ENCODE measurements at regions not wholly inside any gene's neighbourhood (a gene's known extent, or its start where the extent isn't known, plus 50 kb on each side); places are given as distances from the start of the nearest gene placed in this dataset.

DNA sequence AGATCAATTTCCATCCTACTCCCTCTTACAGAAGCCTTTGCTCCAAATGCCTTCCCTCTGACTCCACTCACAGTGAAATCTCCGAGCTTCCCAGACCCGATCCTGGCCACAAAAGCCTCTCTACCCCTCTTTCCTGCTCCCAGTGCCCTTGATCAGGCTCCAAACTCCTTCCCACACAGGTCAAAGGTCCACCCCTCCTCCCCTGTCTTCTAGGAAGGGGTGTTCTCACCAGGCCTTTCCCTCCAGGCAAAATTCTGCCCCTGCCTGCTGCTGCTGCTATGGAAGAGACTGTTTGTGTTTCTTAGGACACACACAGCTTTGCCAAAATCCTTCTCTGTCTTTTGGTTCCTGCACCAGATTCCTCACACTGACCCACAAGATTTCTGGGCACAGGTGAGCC, 85.8 kb upstream of the ALDH1A1 start:
- H3K27ac ChIP-seq (ENCODE audit: control insufficient read depth, insufficient read depth, low read length): no peak overlapping the region
- no peak for DNase-seq (ENCODE audit: low read depth, low spot score)
- H3K9me3 ChIP-seq (ENCODE audit: control insufficient read depth, low read depth, low read length): no peaks in the 10 kb centered on the region
- no peak overlapping the region for H3K4me2 ChIP-seq (ENCODE audit: control insufficient read depth, extremely low read depth, insufficient read depth, low read depth, low read length)
- FAIRE-seq: no peak
- TF ChIP-seq EZH2 (IDR thresholded peaks at IDR 0.05; ENCODE audit: low read length): no peak
- TF ChIP-seq, protein P1, sequence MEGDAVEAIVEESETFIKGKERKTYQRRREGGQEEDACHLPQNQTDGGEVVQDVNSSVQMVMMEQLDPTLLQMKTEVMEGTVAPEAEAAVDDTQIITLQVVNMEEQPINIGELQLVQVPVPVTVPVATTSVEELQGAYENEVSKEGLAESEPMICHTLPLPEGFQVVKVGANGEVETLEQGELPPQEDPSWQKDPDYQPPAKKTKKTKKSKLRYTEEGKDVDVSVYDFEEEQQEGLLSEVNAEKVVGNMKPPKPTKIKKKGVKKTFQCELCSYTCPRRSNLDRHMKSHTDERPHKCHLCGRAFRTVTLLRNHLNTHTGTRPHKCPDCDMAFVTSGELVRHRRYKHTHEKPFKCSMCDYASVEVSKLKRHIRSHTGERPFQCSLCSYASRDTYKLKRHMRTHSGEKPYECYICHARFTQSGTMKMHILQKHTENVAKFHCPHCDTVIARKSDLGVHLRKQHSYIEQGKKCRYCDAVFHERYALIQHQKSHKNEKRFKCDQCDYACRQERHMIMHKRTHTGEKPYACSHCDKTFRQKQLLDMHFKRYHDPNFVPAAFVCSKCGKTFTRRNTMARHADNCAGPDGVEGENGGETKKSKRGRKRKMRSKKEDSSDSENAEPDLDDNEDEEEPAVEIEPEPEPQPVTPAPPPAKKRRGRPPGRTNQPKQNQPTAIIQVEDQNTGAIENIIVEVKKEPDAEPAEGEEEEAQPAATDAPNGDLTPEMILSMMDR (optimal IDR thresholded peaks at IDR 0.05 in 1 of 3, IDR thresholded peaks at IDR 0.05 in 1 of 3, conservative IDR thresholded peaks at IDR 0.05 in 1 of 3; ENCODE audit: extremely low read depth in 1 of 3, insufficient read depth in 2 of 3, low read length in 3 of 3): no peak
- no peak overlapping the region for H3K4me3 ChIP-seq (ENCODE audit: control insufficient read depth in 2 of 3, extremely low read depth in 1 of 3, insufficient read depth in 2 of 3, low read depth in 1 of 3, low read length in 3 of 3)
- dilution Hi-C loops (cut with MboI; ENCODE audit: extremely low pct_ligation_motif_present, low sequenced_read_pairs): no loop called here
- no peaks in the 10 kb centered on the region for H3K36me3 ChIP-seq (ENCODE audit: control insufficient read depth in 2 of 2, extremely low read depth in 1 of 2, insufficient read depth in 2 of 2, low read length in 2 of 2)
- peaks cover 5% of the 10 kb centered on the region for H3K27me3 ChIP-seq (ENCODE audit: control insufficient read depth, extremely low read depth, insufficient read depth, low read length)
- H3K9ac ChIP-seq (ENCODE audit: control insufficient read depth, extremely low read depth, insufficient read depth, low read length): no peak overlapping the region
- H3K79me2 ChIP-seq (ENCODE audit: control insufficient read depth, insufficient read depth, low read length): no peaks in the 10 kb centered on the region
- no peaks in the 10 kb centered on the region for H3K9me1 ChIP-seq (ENCODE audit: control insufficient read depth, extremely low read depth, insufficient read depth, low read length)
- no peaks in the 10 kb centered on the region for H4K20me1 ChIP-seq (ENCODE audit: control insufficient read depth, extremely low read depth, insufficient read depth, low read length)
- H3K4me1 ChIP-seq (ENCODE audit: control insufficient read depth, extremely low read depth, insufficient read depth, low read length): no peaks in the 10 kb centered on the region
- H2AFZ ChIP-seq (ENCODE audit: control insufficient read depth, low read length): no peak overlapping the region

DNA sequence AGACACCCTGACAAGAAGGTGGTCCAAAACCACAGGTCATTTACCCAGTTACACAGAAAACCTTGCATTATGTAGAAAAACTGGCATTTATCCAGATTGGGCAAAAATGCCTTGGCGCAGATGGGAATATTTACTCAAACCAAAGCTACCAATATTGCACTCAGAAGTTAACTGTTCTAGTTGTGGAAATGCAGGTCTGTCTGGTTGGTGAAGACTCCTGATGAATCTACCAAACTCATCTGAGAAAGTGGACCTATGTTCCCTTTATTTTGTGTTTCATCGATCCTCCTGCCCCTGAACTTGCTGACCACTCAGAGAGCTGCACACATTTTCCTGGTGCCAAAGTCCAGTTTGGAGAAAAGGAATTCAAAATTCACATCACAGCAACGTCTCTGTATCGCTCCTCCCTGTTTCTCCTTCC, 85.2 kb upstream of the ALDH1A1 start:
- no peak for FAIRE-seq
- Histone ChIP-seq H3K4me1 (ENCODE audit: control insufficient read depth, extremely low read depth, insufficient read depth, low read length) (no peaks in the 10 kb centered on the region), H3K4me2 (ENCODE audit: control insufficient read depth, extremely low read depth, insufficient read depth, low read depth, low read length) (no peak overlapping the region), H3K79me2 (ENCODE audit: control insufficient read depth, insufficient read depth, low read length) (no peaks in the 10 kb centered on the region), H3K27me3 (ENCODE audit: control insufficient read depth, extremely low read depth, insufficient read depth, low read length) (peaks cover 5% of the 10 kb centered on the region), H3K36me3 (ENCODE audit: control insufficient read depth in 2 of 2, extremely low read depth in 1 of 2, insufficient read depth in 2 of 2, low read length in 2 of 2) (no peaks in the 10 kb centered on the region), H3K4me3 (ENCODE audit: control insufficient read depth in 2 of 3, extremely low read depth in 1 of 3, insufficient read depth in 2 of 3, low read depth in 1 of 3, low read length in 3 of 3) (no peak overlapping the region), H3K9ac (ENCODE audit: control insufficient read depth, extremely low read depth, insufficient read depth, low read length) (no peak overlapping the region), H4K20me1 (ENCODE audit: control insufficient read depth, extremely low read depth, insufficient read depth, low read length) (no peaks in the 10 kb centered on the region), H3K9me1 (ENCODE audit: control insufficient read depth, extremely low read depth, insufficient read depth, low read length) (no peaks in the 10 kb centered on the region), H3K9me3 (ENCODE audit: control insufficient read depth, low read depth, low read length) (no peaks in the 10 kb centered on the region), H3K27ac (ENCODE audit: control insufficient read depth, insufficient read depth, low read length) (no peak overlapping the region), H2AFZ (ENCODE audit: control insufficient read depth, low read length) (no peak overlapping the region)
- DNase-seq (ENCODE audit: low read depth, low spot score): no peak
- no peak for TF ChIP-seq EZH2 (IDR thresholded peaks at IDR 0.05; ENCODE audit: low read length)
- TF ChIP-seq, protein P1 (optimal IDR thresholded peaks at IDR 0.05 in 1 of 3, IDR thresholded peaks at IDR 0.05 in 1 of 3, conservative IDR thresholded peaks at IDR 0.05 in 1 of 3; ENCODE audit: extremely low read depth in 1 of 3, insufficient read depth in 2 of 3, low read length in 3 of 3): no peak
- dilution Hi-C loops (cut with MboI; ENCODE audit: extremely low pct_ligation_motif_present, low sequenced_read_pairs): no loop called here
